ENCODE measurements at regions not wholly inside any gene's neighbourhood (a gene's known extent, or its start where the extent isn't known, plus 50 kb on each side); places are given as distances from the start of the nearest gene placed in this dataset.

DNA sequence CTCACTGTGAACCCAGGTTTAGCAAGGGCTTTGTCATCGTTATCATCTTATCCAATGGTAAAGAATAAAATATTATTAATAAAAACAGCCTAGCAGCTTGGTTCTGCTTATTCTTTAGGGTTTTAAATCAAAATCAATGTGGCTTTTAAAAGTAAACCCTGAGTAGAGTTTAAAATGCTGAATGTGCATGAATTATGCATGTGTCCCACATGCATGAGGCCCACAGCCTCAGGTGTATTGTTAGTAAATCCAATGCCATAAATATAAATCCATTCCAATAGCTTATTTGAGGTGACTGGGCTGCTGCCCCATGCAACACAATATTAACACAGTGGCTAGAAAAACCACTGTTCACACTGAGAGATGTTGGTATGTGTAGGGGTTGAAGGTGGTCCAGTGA, 254.1 kb downstream of the HNMT start:
- DNase-seq: no peak
- no peaks in the 10 kb centered on the region for H3K36me3 ChIP-seq
- H3K27ac ChIP-seq (replicated peaks): no peak overlapping the region
- intact Hi-C loops (cut with micrococcal nuclease): no loop called here
- H3K27me3 ChIP-seq (ENCODE audit: low read depth): no peaks in the 10 kb centered on the region
- H3K4me3 ChIP-seq: no peak overlapping the region
- TF ChIP-seq, protein P1, sequence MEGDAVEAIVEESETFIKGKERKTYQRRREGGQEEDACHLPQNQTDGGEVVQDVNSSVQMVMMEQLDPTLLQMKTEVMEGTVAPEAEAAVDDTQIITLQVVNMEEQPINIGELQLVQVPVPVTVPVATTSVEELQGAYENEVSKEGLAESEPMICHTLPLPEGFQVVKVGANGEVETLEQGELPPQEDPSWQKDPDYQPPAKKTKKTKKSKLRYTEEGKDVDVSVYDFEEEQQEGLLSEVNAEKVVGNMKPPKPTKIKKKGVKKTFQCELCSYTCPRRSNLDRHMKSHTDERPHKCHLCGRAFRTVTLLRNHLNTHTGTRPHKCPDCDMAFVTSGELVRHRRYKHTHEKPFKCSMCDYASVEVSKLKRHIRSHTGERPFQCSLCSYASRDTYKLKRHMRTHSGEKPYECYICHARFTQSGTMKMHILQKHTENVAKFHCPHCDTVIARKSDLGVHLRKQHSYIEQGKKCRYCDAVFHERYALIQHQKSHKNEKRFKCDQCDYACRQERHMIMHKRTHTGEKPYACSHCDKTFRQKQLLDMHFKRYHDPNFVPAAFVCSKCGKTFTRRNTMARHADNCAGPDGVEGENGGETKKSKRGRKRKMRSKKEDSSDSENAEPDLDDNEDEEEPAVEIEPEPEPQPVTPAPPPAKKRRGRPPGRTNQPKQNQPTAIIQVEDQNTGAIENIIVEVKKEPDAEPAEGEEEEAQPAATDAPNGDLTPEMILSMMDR (IDR thresholded peaks at IDR 0.05; ENCODE audit: borderline replicate concordance): no peak
- H3K9me3 ChIP-seq (replicated peaks): no peaks in the 10 kb centered on the region
- peaks cover 11% of the 10 kb centered on the region for H3K4me1 ChIP-seq

GRCh38 chr2:138219961-138220360, 255.7 kb downstream of the HNMT start:
- Histone ChIP-seq H3K4me1 (peaks cover 11% of the 10 kb centered on the region), H3K36me3 (no peaks in the 10 kb centered on the region), H3K27ac (replicated peaks) (no peak overlapping the region), H3K9me3 (replicated peaks) (no peaks in the 10 kb centered on the region), H3K27me3 (ENCODE audit: low read depth) (no peaks in the 10 kb centered on the region), H3K4me3 (no peak overlapping the region)
- TF ChIP-seq, protein P1 (IDR thresholded peaks at IDR 0.05; ENCODE audit: borderline replicate concordance): no peak
- no peak for DNase-seq
- intact Hi-C loops (cut with micrococcal nuclease): no loop called here

GRCh38 chr2:138221358-138221757, 257.1 kb downstream of the HNMT start:
- no peak for DNase-seq
- Histone ChIP-seq H3K4me1 (peaks cover 11% of the 10 kb centered on the region), H3K9me3 (replicated peaks) (no peaks in the 10 kb centered on the region), H3K27ac (replicated peaks) (no peak overlapping the region), H3K4me3 (no peak overlapping the region), H3K36me3 (no peaks in the 10 kb centered on the region), H3K27me3 (ENCODE audit: low read depth) (no peaks in the 10 kb centered on the region)
- TF ChIP-seq, protein P1 (IDR thresholded peaks at IDR 0.05; ENCODE audit: borderline replicate concordance): no peak
- intact Hi-C loops (cut with micrococcal nuclease): no loop called here

DNA sequence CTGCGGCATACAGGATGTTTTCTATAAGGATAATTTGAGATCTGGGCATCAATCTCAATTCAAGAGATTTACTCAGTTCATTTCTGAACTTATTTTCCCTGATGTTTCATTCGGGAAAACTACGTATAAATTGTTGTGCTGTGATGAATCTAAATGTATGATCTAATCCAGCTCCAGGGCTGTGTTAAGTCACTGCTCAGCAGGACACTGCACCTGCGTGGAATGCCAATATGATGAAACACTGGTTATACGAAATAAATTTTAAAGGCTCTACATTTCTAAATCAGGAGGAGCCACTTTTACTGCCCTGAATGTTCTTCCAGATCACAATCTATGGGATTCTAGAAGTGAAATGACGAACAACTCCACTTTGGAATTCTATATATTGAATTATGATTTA, 259.0 kb downstream of the HNMT start:
- Histone ChIP-seq H3K27ac (replicated peaks) (no peak overlapping the region), H3K27me3 (ENCODE audit: low read depth) (no peaks in the 10 kb centered on the region), H3K4me1 (peaks cover 2% of the 10 kb centered on the region), H3K4me3 (no peak overlapping the region), H3K36me3 (no peaks in the 10 kb centered on the region), H3K9me3 (replicated peaks) (no peaks in the 10 kb centered on the region)
- TF ChIP-seq, protein P1 (IDR thresholded peaks at IDR 0.05; ENCODE audit: borderline replicate concordance): no peak
- no peak for DNase-seq
- intact Hi-C loops (cut with micrococcal nuclease): no loop called here

GRCh38 chr2:138227195-138227594, 262.9 kb downstream of the HNMT start:
- Histone ChIP-seq H3K4me3 (no peak overlapping the region), H3K36me3 (no peaks in the 10 kb centered on the region), H3K4me1 (no peaks in the 10 kb centered on the region), H3K9me3 (replicated peaks) (no peaks in the 10 kb centered on the region), H3K27ac (replicated peaks) (no peak overlapping the region), H3K27me3 (ENCODE audit: low read depth) (no peaks in the 10 kb centered on the region)
- TF ChIP-seq, protein P1 (IDR thresholded peaks at IDR 0.05; ENCODE audit: borderline replicate concordance): no peak
- intact Hi-C loops (cut with micrococcal nuclease): no loop called here
- no peak for DNase-seq

DNA sequence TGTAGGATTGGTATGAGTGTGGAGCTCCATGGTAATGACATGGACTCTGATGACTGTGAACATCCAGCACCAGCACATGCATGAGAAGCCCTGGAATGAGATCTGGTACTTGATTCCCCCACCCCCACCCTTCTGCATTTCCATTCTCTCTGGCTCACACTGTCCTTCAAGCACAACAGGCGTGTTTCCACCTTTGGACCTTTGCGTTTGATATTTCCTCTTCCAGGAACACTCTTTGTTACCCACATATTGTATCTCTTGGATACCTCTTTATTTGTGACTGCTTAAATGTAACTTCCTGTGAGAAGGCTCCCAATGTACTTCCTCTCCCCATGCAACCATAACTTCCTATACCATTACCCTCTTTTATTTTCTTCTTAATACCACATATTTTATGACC, 263.8 kb downstream of the HNMT start:
- DNase-seq: no peak
- H3K27ac ChIP-seq (replicated peaks): no peak overlapping the region
- intact Hi-C loops (cut with micrococcal nuclease): no loop called here
- no peaks in the 10 kb centered on the region for H3K9me3 ChIP-seq (replicated peaks)
- no peaks in the 10 kb centered on the region for H3K36me3 ChIP-seq
- no peaks in the 10 kb centered on the region for H3K27me3 ChIP-seq (ENCODE audit: low read depth)
- TF ChIP-seq, protein P1 (IDR thresholded peaks at IDR 0.05; ENCODE audit: borderline replicate concordance): no peak
- H3K4me1 ChIP-seq: no peaks in the 10 kb centered on the region
- H3K4me3 ChIP-seq: no peak overlapping the region

Measured in left ventricle myocardium inferior (tissue), 1 donor.